HEK293T (cell line): ENCODE measurements at regions not wholly inside any gene's neighbourhood (a gene's known extent, or its start where the extent isn't known, plus 50 kb on each side); places are given as distances from the start of the nearest gene placed in this dataset.

Experiments
- ARNT ChIP-seq: fragments of 450-650 bp; IDR thresholded peaks from 2 replicates; pipeline ENCODE4 v1.6.1; 2017; ENCODE audit warnings: mild to moderate bottlenecking
- BHLHE40 ChIP-seq: fragments of 450-650 bp; IDR thresholded peaks from 2 replicates; pipeline ENCODE4 v1.6.1; 2016; ENCODE audit warnings: mild to moderate bottlenecking, moderate library complexity, borderline replicate concordance
- CTBP1 ChIP-seq: fragments of 450-650 bp; IDR thresholded peaks from 2 replicates; pipeline ENCODE4 v1.6.1; 2016; ENCODE audit warnings: borderline replicate concordance
- ELF4 ChIP-seq: fragments of 450-650 bp; IDR thresholded peaks from 2 replicates; pipeline ENCODE4 v1.6.1; 2017; ENCODE audit warnings: antibody characterized with exemption
- FOXA1 ChIP-seq: fragments of 450-650 bp; IDR thresholded peaks from 2 replicates; pipeline ENCODE4 v1.6.1; 2016; ENCODE audit warnings: mild to moderate bottlenecking
- FOXK2 ChIP-seq: fragments of 450-650 bp; IDR thresholded peaks from 2 replicates; pipeline ENCODE4 v1.6.1; 2016; ENCODE audit warnings: mild to moderate bottlenecking
- FOXM1 ChIP-seq: fragments of 450-650 bp; IDR thresholded peaks from 2 replicates; pipeline ENCODE4 v1.6.1; 2017; ENCODE audit warnings: mild to moderate bottlenecking, borderline replicate concordance
- NFRKB ChIP-seq: fragments of 450-650 bp; IDR thresholded peaks from 2 replicates; pipeline ENCODE4 v1.6.1; 2016; ENCODE audit warnings: mild to moderate bottlenecking, moderate library complexity
- SP1 ChIP-seq: fragments of 450-650 bp; IDR thresholded peaks from 2 replicates; pipeline ENCODE4 v1.6.1; 2017
- SUZ12 ChIP-seq: fragments of 450-650 bp; IDR thresholded peaks from 2 replicates; pipeline ENCODE4 v1.6.1; 2016; ENCODE audit warnings: mild to moderate bottlenecking
- TARDBP ChIP-seq: fragments of 450-650 bp; IDR thresholded peaks from 2 replicates; pipeline ENCODE4 v1.6.1; 2016
- ZNF384 ChIP-seq: fragments of 450-650 bp; IDR thresholded peaks from 2 replicates; pipeline ENCODE4 v1.6.1; 2016

GRCh38 chr5:71810471-71811195 is 91.6 kb downstream of the CARTPT start:
- no peak for TF ChIP-seq FOXM1
- no peak for TF ChIP-seq ZNF384
- no peak for TF ChIP-seq BHLHE40
- no peak for TF ChIP-seq ELF4
- TF ChIP-seq CTBP1 = no peak
- no peak for TF ChIP-seq FOXK2
- TF ChIP-seq FOXA1 = no peak
- no peak for TF ChIP-seq ARNT
- no peak for TF ChIP-seq SP1
- TF ChIP-seq NFRKB = no peak
- no peak for TF ChIP-seq TARDBP
- TF ChIP-seq SUZ12 = no peak
